GM21515 (cell line): ENCODE measurements at regions not wholly inside any gene's neighbourhood (a gene's known extent, or its start where the extent isn't known, plus 50 kb on each side); places are given as distances from the start of the nearest gene placed in this dataset.
"Not testable (repeated sequence)": the region's sequence is repeated elsewhere in the genome, so short reads cannot be mapped to it uniquely, and the experiment has no call there.

Experiments used
- ATAC-seq: cut with Tn5 transposase; IDR thresholded peaks from one replicate; pipeline ENCODE4 v1.9.1; 2021; ENCODE audit not compliant: unreplicated experiment

DNA sequence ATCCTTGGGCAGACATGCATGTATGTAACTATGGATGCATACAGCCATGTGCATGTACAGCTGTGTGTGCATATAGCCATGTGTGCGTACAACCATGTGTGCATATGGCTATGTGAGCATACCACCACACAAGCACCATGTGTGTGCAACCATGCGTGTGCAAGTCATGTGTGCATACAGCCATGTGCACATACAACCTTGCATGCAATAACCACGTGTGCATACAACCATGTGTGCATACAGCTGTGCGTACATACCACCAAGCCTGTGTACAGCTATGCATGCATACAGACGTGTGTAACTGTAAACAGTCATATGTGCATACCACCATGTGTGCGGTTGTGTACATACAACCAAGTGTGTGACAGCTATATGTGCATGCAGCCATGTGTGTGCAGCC is 186.4 kb downstream of the LAT start:
- ATAC-seq: not testable (repeated sequence)

DNA sequence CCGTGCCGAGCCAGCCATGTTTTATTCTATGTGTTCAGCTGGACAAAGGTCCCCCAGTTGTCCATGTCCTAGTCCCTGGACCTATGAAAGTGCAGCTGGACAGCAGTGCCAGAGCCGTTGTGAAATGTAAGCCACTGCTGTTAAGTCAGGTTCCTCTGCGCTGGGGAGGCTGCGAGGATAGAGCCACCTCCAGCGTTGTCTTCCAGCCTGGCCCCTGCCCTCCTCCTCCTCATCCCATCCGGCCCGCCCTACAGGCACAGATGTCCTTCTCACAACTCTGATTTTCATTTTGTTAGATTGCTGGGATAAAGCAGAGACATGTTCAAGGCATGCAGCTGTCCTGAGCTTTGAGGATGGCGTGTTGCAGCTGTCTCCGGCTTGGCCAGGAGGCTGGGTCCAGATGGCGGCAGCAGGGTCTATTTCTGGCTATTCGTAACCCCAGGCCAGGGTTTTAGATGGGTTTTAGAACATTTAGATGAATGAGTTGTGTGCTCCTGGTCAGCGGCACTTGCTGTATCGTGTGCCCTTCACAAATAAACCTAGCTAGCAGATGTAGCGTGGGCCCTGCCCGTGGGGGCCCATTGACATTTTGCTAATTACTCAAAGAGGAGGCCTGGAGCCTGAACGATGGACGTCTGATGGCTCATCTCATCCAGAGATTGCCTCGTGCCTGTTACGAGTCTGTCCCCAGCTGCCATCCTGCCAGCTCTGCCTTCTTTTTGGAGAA is 185.7 kb downstream of the LAT start:
- not testable (repeated sequence) for ATAC-seq

DNA sequence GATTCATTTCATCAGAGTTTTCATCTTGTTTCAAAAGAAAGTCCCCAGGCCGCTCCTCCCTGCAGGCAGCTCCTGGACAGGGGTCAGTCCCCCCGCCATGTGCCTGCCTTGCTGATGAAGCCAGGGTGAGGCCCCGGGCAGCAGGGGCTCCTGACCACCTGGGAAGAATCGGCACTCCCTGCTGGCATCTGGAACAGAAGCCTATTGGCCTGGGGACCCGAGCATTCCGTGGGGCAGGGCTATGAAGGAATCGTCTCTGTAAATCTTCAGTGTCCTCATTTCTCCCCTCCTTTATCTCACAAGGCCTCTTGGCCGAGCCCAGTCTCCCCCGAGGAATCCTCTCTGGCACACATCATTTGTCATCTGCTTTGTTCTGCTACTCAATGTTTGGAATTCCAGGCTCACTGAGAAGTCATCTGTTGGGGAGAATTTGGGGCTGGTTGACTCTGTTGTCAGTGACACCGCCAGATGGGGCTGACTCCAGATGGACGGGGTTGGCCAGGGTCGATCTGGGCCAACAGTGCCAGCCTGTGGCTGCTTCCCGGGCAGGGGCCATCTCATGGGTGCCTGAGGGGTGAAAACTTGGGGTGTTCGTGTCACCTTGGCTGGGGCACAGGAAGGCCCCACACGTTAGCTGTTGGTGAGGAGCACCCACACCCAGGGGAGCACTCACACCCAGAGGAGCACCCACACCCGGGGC is 184.6 kb downstream of the LAT start:
- ATAC-seq: not testable (repeated sequence)

DNA sequence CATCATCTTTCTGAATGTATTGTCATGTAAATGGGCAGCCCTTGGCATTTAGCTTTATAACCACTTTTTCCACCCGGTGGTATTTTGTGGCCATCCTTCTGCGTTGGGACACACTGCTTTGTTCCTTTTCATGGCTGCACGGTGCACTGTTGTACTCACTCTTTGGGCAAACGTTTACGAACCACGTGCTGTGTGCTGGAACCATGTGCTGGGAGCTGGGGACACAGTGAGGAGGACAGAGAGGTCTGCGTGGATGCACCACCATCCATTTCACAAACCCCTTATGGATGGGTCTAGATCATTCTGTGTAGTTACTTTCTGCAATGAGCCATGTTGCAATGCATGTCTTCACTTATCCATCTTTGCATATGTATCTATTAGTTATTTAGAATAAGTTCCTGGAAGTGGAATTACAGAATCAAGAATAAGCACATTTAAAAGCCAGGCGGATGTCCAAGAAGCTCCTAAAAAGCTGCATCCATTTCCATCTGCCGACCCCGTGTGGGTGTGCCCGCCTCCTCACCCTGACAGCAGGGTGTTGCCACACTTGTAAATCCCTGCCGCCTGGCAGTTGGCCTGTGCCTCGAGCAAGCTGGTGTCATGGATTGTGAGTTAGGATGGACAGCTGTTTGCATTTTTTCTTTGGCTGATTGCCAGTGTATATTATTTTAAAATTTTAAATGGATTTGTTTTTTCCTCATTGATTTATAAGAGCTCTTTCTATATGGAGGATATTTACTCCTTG is 183.8 kb downstream of the LAT start:
- ATAC-seq: not testable (repeated sequence)

DNA sequence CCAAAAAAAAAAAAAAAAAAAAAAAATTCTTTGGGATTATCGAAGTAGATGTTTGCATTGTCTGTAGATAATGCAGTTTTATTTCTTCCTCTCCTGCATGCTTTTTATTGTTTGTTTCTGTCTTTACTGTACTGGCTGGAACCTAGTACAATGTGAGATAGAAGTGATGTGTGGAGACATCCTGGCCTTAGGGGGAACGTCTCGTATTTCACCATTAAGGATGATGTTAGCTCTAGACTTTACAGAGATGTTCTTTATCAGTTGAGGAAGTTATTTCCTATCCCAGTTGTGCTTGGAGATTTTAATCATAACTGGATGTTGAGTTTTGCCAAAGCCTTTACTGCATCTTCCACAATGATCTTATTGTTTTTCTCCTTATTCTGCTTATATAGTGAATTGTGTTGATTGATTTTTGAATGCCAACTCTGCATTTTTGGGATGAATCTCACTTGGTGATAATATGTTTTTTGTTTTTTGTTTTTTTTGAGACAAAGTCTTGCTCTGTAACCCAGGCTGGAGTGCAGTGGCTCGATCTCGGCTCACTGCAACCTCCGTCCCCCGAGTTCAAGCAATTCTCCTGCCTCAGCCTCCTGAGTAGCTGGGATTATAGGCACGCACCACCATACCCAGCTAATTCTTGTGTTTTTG is 179.7 kb downstream of the LAT start:
- ATAC-seq: not testable (repeated sequence)

DNA sequence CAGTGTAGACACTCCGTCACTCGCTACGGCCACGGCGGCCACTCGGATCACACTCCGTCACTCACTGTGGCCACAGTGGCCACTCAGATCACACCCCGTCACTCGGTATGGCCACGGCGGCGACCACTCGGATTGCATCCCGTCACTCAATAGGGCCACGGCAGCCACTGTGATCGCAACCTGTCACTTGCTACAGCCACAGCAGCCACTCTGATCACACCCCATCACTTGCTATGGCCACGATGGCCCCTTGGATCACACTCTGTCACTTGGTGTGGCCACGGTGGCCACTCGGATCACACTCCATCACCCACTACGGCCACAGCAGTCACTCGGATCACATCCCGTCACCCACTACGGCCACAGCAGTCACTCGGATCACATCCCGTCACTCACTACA is 175.3 kb downstream of the LAT start:
- ATAC-seq: not testable (repeated sequence)

DNA sequence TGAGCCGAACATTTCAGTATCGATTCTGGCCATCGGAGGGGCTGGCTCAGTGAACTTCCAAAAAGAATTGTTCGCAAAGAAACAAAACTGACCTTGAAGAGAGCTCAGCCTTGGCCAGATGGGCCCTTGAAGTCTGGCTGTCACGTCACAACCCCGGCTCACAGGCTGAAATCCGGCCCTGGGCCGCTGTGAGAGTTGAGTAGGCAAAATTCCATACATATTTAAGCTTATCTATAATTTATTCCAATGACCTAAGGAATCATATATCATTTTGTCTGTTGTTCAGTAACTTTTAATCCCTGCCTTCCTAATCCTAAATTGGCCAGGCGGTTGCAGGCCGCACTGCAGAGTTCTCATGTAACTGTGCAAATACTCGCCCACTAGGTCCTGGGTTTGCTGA is 174.8 kb downstream of the LAT start:
- ATAC-seq: not testable (repeated sequence)

DNA sequence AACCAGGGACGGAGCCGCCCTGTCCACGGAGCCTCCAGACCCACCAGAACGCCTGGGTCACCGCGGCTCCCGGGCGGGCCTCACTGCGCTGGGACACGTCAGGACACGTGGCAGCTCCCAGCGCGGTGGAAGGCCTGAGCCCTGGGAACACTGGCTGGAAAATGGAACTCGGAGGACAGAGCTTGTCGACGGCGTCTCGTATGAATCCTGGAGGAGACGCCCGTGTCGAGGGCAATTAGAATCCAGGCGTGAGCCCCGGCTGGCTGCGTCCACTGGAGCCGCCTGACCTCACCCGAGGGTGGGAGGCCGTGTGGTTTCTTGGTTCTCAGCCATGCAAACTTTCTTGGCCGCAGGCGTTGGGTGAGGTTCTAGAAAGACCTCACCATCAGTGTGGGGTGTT is 173.9 kb downstream of the LAT start:
- ATAC-seq: no peak

DNA sequence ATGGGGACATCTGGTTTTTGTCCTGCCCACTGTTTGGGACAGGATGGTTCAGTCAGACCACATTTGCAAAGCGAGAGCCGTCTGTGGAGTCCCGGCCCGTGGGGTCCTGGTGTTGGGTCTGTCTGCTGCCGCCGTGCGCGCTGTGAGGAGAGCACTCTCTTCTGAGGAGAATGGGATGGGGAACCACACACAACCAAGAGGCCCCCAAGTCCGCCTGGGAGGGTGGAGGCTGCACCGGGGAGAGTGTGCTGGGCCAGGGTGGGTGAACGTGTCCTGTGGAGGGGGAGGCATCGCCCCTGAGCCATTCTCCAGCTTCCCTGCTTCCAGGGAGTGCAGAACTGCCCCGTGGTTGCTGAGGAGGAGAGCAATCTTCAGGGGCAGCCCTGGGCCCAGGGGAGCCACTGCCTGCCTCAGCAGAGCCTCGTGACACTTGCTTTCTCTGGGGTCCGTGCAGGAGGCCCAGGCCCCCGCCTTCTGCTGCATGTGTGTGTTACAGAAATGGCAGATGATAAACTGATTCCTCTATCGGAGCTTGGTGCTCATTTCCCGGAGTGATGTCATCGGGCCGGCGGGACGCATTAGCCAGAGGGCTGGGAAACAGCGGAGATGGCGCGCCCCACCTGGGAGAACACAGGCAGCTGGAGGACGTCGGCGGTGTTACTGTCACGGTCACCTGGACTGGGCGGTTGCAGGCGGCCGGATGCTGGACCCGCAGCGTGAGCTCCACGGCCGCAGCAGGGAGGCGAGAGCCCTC is 173.4 kb downstream of the LAT start:
- not testable (repeated sequence) for ATAC-seq

DNA sequence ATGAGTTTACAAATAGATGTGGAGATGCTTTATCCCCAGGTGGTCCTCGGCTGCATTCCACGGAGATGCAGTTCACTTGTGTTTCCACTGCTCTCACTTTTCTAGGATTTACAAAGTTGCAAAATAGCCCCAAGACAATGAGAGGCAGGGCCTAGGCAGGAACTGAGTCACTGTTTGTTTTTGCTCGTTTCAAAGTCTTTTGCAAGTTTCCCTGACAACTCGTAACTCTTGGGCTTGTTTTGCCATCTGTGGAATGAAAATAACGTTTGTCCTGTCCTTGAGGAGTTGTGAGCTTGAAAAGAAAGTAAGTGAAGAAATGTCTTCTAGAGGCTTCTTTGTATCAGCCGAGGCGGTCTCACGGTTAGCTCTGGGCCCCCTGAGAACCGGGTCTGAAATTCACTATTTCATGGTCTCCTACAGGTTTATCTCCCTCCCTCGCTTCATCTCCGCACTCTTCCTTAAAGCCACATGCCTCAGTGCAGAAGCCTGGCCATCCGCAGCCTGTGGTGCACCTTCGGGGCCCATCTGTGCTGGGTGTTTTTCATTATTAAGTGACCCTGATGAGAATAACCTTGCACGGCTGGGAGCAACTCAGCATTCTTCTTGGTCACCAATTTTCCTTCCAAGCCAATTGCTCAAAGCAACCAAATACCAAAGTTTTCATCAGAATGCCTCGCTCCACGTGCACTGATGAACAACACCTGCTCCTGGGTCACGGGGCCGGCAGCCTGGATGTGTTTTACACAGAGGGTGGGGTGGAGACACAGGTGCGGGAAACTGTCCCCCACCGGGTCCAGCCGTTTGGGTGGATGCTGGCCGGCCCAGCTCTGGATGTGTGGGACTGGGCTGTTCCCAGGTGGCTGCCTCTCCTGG is 172.4 kb downstream of the LAT start:
- not testable (repeated sequence) for ATAC-seq

DNA sequence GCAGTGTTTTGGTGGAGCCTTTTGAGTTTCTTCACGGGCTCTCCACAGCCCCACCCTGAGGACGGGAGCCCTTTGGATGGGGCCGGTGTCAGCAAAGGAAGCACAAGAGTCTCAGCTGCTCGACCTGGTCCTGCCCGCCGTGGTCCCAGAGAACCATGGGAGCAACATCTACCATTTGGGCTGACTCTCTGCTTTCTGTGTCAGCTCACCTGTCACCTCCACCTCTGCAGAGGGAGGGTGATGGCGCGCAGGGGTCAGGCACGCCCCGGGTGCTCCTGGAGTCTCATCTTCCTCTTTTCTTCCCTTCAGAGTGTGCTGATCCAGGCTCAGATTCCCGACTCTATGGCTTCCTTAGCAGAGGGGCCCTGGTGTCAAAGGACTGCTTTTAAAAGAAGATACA is 171.7 kb downstream of the LAT start:
- ATAC-seq: no peak

DNA sequence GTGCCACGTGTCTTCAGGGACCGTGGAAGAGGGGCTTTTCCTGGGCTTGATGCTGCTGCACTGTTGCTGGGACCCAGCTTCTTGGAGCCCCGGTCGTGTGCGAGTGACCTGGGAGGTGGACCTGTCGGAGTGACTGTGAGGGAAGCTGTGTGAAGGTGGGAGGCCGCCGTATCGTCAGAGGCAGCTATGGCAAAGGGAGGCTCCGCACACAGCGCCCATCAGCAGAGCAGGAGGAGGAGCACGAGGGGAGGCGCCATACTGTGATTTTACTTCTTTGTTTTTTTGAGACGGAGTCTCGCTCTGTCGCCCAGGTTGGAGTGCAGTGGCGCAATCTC is 171.0 kb downstream of the LAT start:
- ATAC-seq: not testable (repeated sequence)

DNA sequence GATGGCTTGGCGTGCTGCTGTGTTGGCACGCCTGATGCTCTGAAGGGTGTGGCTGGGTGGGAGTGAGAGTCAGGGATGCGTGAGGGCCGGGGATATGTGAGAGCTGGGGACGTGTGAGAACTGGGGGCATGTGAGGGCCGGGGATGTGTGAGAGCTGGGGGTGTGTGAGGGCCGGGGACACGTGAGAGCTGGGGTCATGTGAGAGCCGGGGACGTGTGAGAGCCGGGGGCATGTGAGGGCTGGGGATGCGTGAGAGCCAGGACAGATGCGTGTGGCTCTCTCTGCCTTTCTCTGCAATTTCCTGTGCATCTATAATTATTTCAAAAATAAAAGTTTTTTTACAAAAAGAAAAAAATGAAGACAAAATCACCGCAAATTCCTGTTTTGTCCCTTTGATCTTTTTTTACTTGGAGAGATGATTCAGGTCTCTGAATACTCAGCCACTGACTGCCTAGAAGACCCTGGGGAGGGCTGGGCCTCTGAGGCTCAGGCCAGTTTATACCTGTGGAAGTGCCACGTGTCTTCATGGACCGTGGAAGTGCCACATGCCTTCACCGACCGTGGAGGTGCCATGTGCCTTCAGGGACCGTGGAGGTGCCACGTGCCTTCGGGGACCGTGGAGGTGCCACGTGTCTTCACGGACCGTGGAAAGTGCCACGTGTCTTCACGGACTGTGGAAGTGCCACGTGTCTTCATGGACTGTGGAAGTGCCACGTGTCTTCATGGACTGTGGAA is 170.4 kb downstream of the LAT start:
- ATAC-seq: not testable (repeated sequence)

DNA sequence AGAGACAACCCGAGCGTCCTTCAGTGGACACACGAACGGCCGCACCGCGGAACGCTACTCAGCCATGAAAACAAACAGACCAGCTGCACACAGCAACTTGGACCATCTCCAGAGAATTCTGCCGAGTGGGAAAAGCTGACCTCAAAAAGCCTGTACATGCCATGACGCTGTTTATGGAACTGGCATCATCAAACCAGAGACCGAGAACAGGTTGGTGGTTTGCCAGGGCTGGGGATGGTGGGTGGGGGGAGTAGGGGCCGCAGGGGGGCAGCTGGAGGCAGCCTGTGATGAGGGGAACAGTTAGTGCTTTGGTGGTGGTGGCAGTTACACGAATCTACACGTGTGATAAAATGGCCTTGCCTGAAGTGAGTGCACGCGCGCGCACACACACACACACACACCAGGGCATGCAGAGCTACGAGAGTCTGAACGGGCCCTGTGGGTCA is 169.8 kb downstream of the LAT start:
- ATAC-seq: no peak

DNA sequence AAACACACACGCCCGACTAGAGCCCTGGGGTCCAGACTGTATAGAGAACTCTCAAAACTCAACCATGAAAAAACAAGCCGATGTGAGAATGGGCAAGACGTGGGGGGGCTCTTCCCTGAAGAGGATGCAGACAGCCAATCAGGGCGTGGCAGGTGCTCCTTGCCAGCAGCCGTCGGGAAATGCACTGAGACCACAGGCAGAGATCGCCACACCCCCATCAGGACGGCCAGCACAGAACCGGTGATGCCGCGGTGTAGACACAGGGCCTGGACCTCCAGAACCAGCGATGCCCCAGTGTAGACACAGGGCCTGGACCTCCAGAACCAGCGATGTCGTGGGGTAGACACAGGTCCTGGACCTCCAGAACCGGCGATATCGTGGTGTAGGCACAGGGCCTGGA is 169.2 kb downstream of the LAT start:
- no peak for ATAC-seq

DNA sequence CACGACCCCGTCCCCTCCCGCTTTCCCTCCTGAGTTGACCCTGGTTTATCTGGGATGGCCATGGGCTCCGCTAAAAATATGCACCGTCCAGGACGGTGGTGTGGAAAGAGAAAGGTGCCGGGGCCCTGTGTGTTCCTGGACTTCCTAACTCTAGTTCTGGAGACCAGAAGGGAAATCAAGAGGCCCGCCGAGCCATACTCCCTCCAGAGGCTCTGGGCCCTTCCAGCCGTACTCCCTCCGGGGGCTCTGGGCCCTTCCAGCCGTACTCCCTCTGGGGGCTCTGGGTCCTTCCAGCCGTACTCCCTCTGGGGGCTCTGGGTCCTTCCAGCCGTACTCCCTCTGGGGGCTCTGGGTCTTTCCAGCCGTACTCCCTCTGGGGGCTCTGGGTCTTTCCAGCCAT is 168.5 kb downstream of the LAT start:
- ATAC-seq: not testable (repeated sequence)

DNA sequence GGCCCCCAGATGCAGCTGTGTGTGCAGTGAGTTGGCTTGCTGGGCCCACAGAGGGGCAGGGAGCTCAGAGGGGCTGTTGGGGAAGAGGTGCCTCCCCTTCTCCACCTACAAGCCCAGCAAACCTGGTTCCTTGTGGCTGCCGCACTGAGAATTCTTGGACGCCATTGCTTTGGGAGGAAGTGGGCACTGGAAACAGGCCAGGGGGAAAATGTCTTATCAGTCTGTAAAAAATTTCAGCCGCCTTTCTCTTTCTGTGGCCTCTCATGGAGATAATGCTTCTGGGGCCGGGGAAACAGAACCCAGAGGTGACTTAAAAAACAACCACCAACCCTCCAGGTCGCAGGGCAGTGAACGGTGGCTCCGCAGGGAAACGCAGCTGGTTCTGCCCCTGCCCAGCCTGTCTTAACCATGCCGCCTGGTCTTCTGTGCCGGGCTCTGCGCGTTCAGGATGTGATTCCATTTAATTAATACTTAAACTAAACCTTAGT is 167.7 kb downstream of the LAT start:
- not testable (repeated sequence) for ATAC-seq

DNA sequence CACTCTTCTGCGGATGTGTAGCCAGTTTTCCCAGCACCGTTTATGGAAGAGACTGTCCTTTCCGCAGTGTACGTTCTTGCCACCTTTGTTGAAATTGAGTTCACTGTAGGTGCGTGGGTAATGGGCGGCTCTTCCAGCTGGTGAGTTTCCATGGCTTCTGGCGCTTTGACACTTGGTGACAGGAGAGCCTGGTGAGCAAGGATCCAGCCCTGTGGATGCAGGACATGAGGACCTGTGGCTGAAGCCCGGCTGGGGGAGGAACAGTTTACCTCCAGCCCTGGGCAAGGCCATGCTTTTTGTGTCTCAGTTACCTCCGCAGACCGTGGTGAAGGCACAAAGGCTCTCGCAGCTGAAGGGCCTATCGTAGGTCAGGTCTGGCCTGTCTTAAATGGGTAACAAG is 166.5 kb downstream of the LAT start:
- ATAC-seq: no peak

DNA sequence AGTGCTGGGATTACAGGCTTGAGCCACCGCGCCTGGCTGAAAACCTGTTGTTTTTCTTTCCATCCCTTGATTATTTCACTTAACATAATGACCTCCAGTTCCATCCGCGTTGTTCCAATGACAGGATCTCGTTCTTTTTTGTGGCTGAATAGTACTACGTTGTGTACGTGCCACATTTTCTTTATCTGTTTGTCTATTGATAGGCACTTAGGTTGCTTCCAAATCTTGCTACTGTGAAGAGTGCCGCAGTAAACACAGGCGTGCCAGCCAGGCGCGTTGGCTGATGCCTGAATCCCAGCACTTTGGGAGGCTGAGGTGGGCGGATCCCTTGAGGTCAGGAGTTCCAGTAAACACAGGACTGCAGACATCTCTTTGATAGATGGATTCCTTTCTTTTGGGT is 165.1 kb downstream of the LAT start:
- not testable (repeated sequence) for ATAC-seq
